ENCODE measurements at regions not wholly inside any gene's neighbourhood (a gene's known extent, or its start where the extent isn't known, plus 50 kb on each side); places are given as distances from the start of the nearest gene placed in this dataset.

DNA sequence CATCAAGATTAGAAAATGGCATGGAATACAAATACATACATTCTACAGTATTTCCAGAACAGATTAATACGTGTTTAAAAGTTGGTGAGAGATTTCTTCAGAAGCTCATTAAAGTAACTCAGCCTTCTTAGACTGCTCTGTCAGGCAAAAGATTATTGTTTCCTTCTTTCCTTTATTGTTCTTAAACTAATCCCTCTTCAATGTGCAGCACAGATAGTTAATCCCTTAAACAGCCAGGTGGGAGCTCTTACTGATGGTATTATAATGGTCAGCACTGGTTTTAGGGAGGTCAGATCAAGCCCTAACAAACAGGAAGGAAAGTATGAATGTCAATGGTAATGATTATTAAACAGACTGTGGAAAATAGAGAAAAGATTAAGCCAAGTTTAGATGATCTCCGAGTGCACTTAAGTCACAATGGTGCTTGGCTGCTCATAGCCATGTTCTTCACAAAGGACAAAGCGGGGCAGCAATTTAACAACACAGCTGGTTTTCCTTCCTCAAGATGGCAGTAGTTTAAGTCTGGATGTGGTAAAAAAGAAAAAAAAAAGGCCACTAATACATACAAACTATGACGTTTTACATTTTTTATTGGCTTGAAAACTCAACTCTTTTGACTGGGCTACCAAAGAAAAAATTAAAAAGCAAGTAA, 992.6 kb downstream of the PCDH9 start:
- no peak for TF ChIP-seq TEAD4 (IDR thresholded peaks at IDR 0.05)
- no peak for TF ChIP-seq YY1 (IDR thresholded peaks at IDR 0.05; ENCODE audit: low read depth)
- no peak for TF ChIP-seq TCF12 (IDR thresholded peaks at IDR 0.05; ENCODE audit: low read depth)
- TF ChIP-seq EGR1 (IDR thresholded peaks at IDR 0.05): no peak
- TF ChIP-seq FOXM1 (IDR thresholded peaks at IDR 0.05; ENCODE audit: borderline replicate concordance, low read depth): no peak
- no peak for TF ChIP-seq RAD21 (IDR thresholded peaks at IDR 0.05; ENCODE audit: low read depth)
- no peak for TF ChIP-seq NFIC (IDR thresholded peaks at IDR 0.05)
- no peak for TF ChIP-seq CREB1 (IDR thresholded peaks at IDR 0.05; ENCODE audit: low read depth)
- TF ChIP-seq ZBTB7A (IDR thresholded peaks at IDR 0.05; ENCODE audit: low read depth): no peak
- no peak for TF ChIP-seq CEBPB (IDR thresholded peaks at IDR 0.05)
- TF ChIP-seq, protein P1, sequence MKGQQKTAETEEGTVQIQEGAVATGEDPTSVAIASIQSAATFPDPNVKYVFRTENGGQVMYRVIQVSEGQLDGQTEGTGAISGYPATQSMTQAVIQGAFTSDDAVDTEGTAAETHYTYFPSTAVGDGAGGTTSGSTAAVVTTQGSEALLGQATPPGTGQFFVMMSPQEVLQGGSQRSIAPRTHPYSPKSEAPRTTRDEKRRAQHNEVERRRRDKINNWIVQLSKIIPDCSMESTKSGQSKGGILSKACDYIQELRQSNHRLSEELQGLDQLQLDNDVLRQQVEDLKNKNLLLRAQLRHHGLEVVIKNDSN (IDR thresholded peaks at IDR 0.05): no peak
- TF ChIP-seq MAX (IDR thresholded peaks at IDR 0.05): no peak
- no peak for TF ChIP-seq EP300 (IDR thresholded peaks at IDR 0.05; ENCODE audit: borderline replicate concordance)
- no peak for TF ChIP-seq TAF1 (IDR thresholded peaks at IDR 0.05; ENCODE audit: low read depth)
- TF ChIP-seq REST (IDR thresholded peaks at IDR 0.05; ENCODE audit: low read depth): no peak

GRCh38 chr13:66234159-66234558, 996.0 kb downstream of the PCDH9 start:
- TF ChIP-seq NFIC (IDR thresholded peaks at IDR 0.05) (no peak), FOXM1 (IDR thresholded peaks at IDR 0.05; ENCODE audit: borderline replicate concordance, low read depth) (no peak), EGR1 (IDR thresholded peaks at IDR 0.05) (no peak), RAD21 (IDR thresholded peaks at IDR 0.05; ENCODE audit: low read depth) (no peak), CEBPB (IDR thresholded peaks at IDR 0.05) (no peak), YY1 (IDR thresholded peaks at IDR 0.05; ENCODE audit: low read depth) (no peak), TCF12 (IDR thresholded peaks at IDR 0.05; ENCODE audit: low read depth) (no peak), EP300 (IDR thresholded peaks at IDR 0.05; ENCODE audit: borderline replicate concordance) (no peak), CREB1 (IDR thresholded peaks at IDR 0.05; ENCODE audit: low read depth) (no peak), ZBTB7A (IDR thresholded peaks at IDR 0.05; ENCODE audit: low read depth) (no peak), TAF1 (IDR thresholded peaks at IDR 0.05; ENCODE audit: low read depth) (no peak), REST (IDR thresholded peaks at IDR 0.05; ENCODE audit: low read depth) (no peak), TEAD4 (IDR thresholded peaks at IDR 0.05) (no peak), MAX (IDR thresholded peaks at IDR 0.05) (no peak)
- TF ChIP-seq, protein P1 (IDR thresholded peaks at IDR 0.05): no peak

GRCh38 chr13:66225072-66225471, 1005.1 kb downstream of the PCDH9 start:
- TF ChIP-seq YY1 (IDR thresholded peaks at IDR 0.05; ENCODE audit: low read depth) (no peak), EP300 (IDR thresholded peaks at IDR 0.05; ENCODE audit: borderline replicate concordance) (no peak), TCF12 (IDR thresholded peaks at IDR 0.05; ENCODE audit: low read depth) (no peak), RAD21 (IDR thresholded peaks at IDR 0.05; ENCODE audit: low read depth) (no peak), NFIC (IDR thresholded peaks at IDR 0.05) (no peak)
- TF ChIP-seq, protein P1 (IDR thresholded peaks at IDR 0.05): no peak

- no peak for TF ChIP-seq ZBTB7A (IDR thresholded peaks at IDR 0.05; ENCODE audit: low read depth)
- no peak for TF ChIP-seq REST (IDR thresholded peaks at IDR 0.05; ENCODE audit: low read depth)
- no peak for TF ChIP-seq CREB1 (IDR thresholded peaks at IDR 0.05; ENCODE audit: low read depth)
- no peak for TF ChIP-seq EGR1 (IDR thresholded peaks at IDR 0.05)
- no peak for TF ChIP-seq MAX (IDR thresholded peaks at IDR 0.05)
- no peak for TF ChIP-seq TAF1 (IDR thresholded peaks at IDR 0.05; ENCODE audit: low read depth)
- TF ChIP-seq RAD21 (IDR thresholded peaks at IDR 0.05; ENCODE audit: low read depth): no peak
- no peak for TF ChIP-seq EP300 (IDR thresholded peaks at IDR 0.05; ENCODE audit: borderline replicate concordance)
- TF ChIP-seq, protein P1 (IDR thresholded peaks at IDR 0.05): no peak
- no peak for TF ChIP-seq CEBPB (IDR thresholded peaks at IDR 0.05)
- TF ChIP-seq TCF12 (IDR thresholded peaks at IDR 0.05; ENCODE audit: low read depth): no peak
- no peak for TF ChIP-seq YY1 (IDR thresholded peaks at IDR 0.05; ENCODE audit: low read depth)
- TF ChIP-seq FOXM1 (IDR thresholded peaks at IDR 0.05; ENCODE audit: borderline replicate concordance, low read depth): no peak
- no peak for TF ChIP-seq NFIC (IDR thresholded peaks at IDR 0.05)
- no peak for TF ChIP-seq TEAD4 (IDR thresholded peaks at IDR 0.05)
These were observed 1005.5 kb downstream of the PCDH9 start for GRCh38 chr13:66224663-66225062.
